Fibroblast of lung (primary cell): ENCODE measurements at regions not wholly inside any gene's neighbourhood (a gene's known extent, or its start where the extent isn't known, plus 50 kb on each side); places are given as distances from the start of the nearest gene placed in this dataset.

Experiments
- EZH2 ChIP-seq: IDR thresholded peaks from 2 replicates; pipeline ENCODE4 v1.5.1; 2012; ENCODE audit warnings: low read length, control low read depth, mild to moderate bottlenecking; ENCODE audit errors: missing control alignments
- TF ChIP-seq, protein P1 (sequence below), 2 donors: IDR thresholded peaks in 1 of 2; conservative IDR thresholded peaks in 1 of 2; 1 replicate in 1 of 2; 2 replicates in 1 of 2; pipeline ENCODE4 v1.5.1; 2011 to 2012; ENCODE audit warnings: low read length in 2 of 2, control low read depth in 1 of 2, inconsistent platforms in 1 of 2, low read depth in 1 of 2, mild to moderate bottlenecking in 1 of 2

DNA sequence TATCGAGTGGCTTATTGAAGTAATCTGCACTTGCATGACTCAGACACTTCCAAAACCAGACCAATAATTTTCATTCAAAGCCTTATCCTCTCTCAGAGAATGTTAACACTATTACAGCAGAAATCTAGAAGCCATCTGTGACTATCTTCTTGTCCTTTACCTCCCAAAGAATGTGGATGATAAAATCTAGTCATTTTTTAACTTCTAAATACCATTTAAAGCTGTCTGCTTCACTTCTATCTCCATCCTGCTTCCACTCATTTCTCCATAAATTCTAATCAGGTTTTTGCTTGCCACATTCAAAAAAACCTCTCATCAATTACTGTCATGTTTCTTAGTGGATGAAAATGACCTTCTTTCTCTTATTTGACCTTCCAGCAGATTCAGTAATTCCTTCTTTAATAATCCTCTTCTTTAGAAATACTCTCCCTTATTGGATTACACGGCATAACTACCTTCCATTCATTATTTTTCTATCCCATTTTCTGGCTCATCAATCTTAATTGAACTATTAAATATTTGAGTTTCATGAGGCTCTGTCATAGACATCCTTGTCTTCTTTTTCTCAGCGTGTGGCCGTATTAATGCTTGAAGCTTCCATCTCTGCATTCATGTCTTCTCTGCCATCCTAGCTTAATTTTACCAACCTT lies 1999.4 kb downstream of the MRPL39 start:
- TF ChIP-seq, protein P1, sequence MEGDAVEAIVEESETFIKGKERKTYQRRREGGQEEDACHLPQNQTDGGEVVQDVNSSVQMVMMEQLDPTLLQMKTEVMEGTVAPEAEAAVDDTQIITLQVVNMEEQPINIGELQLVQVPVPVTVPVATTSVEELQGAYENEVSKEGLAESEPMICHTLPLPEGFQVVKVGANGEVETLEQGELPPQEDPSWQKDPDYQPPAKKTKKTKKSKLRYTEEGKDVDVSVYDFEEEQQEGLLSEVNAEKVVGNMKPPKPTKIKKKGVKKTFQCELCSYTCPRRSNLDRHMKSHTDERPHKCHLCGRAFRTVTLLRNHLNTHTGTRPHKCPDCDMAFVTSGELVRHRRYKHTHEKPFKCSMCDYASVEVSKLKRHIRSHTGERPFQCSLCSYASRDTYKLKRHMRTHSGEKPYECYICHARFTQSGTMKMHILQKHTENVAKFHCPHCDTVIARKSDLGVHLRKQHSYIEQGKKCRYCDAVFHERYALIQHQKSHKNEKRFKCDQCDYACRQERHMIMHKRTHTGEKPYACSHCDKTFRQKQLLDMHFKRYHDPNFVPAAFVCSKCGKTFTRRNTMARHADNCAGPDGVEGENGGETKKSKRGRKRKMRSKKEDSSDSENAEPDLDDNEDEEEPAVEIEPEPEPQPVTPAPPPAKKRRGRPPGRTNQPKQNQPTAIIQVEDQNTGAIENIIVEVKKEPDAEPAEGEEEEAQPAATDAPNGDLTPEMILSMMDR (conservative IDR thresholded peaks at IDR 0.05 in 1 of 2, IDR thresholded peaks at IDR 0.05 in 1 of 2; ENCODE audit: low read depth in 1 of 2, low read length in 2 of 2): no peak
- TF ChIP-seq EZH2: no peak
